Activated CD4-positive, alpha-beta T cell treated with anti-CD3 and anti-CD28 coated beads, Interleukin-2, Interleukin-6, amounts not matched to agents 100 ng/mL and 50 ng/mL, durations not matched to agents 16 hours and 8 hours (primary cell): ENCODE measurements at regions not wholly inside any gene's neighbourhood (a gene's known extent, or its start where the extent isn't known, plus 50 kb on each side); places are given as distances from the start of the nearest gene placed in this dataset.
"Not testable (repeated sequence)": the region's sequence is repeated elsewhere in the genome, so short reads cannot be mapped to it uniquely, and the experiment has no call there.

Source experiments
- DNase-seq: peaks from one replicate; pipeline ENCODE4 v3.0.0-alpha.2; 2020

DNA sequence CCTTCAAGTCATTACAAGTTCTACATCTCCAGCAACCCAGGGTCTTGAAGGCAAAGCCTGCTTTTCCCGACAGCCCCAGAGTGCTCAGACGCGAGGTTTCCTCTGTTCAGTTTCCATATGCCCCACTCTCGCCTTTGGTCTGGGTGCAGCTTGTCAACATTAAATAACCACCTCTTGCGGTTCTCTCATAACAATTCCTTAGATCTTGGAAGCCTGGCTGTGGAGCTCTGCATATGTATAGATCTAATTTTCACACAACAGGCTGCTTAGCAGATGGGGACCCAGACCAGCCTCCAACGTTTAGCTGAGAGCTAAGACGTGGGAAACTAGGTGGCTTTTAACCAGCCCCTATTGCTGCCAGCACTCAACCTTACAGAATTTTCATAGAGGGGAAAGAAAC is 295.5 kb downstream of the RPLP1 start:
- no peak for DNase-seq

DNA sequence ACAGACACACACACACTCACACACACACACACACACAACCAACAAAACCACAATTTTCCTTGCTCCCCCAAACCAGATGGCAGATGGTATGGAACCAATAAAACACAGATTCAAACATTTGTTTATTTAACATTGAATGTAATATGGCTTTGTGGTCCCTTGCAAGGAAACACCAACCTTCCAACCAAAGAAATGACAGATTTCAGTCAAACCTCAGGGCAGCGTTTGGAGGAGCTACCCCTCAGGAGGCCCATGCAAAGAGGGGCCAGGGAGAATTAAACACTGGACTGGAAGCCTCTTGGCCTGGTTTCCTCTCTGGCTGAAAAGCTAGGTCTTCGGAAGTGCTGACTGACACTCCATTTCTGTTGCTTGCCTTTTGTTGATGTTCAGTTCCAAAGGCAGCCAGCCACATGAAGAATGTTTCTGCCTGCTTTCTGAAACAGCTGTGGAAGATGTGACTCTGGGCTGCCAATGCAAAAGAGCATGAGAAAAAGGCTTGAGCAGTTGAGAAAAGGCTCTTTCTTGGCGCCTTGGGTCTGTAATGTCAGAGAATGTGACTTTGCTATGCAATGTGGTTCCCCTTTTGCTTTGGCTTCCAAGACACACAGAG is 296.1 kb downstream of the RPLP1 start:
- no peak for DNase-seq

DNA sequence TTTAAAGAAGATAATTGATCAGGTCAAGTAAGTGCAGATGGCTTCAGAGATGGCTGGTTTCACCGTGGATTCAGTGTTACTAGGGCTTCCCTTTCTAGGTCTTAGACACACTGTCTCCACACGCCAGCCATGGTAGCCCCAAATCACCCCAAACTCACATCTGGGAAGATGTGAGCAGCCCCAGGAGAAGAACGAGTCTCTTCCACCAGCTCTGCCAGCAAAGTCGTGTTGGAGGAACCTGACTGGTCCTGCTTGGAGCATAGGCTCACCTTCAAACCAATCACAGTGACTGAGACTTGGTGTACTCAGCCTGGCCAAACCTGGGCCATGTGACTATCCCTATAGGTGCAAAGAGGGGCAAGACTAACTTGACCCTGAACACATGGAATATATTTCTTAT is 296.7 kb downstream of the RPLP1 start:
- no peak for DNase-seq

DNA sequence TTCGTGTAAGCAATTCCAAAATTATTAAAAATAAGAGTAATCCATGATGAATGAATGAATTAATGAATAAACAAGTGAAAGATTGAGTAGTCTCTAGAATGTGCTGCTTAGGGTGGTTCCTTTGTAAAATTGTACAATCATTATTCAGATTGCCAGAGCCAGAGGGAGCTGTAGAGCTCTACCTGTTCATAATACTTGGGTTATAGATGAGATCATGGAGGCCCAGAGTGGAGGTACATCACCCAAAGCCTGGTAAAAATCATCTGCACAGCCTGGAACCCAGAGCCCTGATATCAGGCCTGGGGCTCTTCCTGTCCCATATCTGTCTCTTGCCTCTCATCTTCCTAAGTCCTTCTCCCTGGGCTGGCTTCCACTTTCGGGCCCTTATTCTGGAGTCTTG is 297.2 kb downstream of the RPLP1 start:
- DNase-seq = no peak

DNA sequence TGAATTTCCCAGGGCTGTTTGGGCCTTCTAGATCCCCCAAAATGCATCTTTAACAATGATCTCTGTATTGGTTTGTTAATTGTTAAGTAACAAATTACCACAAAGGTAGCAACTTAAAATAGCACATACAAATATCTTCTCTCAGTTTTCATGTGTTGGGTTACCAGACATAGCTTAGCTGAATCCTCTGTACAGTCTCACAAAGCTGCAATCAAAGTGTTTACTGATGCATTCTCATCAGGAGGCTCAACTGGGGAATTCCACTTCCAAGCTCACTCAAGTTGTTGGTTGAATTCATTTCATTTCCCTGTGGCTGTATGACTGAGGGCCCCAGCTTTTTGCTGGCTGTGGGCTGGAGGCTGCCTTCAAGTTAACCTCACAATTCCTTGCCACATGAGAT is 297.6 kb downstream of the RPLP1 start:
- no peak for DNase-seq

DNA sequence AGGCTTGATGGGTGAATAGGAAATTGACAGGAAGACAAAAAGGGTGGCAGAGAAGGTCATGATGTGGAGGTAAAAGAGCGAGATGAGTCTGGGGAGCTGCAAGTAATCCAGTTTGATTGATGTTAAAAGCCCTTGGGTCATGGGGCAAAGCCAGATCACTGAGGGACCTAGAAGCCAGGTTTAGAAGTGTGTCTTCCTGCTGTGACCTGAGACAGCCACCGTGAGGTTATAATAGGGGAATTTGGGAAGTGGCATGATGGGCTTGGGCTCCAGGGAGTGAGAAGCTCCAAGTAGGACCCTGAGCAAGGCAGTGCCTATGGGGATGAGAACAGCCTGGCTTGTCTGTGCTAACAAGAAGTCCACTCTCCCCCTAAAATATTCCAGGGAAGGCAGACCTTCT is 298.5 kb downstream of the RPLP1 start:
- no peak for DNase-seq

DNA sequence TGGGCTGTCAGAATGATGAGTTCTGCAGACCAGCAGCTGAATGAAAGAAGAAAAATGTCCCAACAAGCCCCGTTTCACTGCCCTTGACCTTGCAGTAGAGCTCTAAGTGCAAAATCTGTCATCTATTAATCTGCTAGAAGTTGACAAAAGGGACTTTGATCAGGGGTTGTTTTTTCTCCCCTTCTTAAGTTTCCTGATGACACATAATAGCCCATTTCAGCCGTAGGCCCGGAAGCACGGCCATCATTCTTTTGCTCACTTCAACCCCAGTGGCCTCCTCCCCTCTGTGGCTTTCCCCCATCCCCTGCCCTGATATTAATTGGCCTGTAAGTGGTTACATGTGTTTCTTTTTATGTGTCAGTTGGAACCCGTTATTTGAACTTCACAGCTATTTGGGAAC is 298.9 kb downstream of the RPLP1 start:
- DNase-seq = no peak

DNA sequence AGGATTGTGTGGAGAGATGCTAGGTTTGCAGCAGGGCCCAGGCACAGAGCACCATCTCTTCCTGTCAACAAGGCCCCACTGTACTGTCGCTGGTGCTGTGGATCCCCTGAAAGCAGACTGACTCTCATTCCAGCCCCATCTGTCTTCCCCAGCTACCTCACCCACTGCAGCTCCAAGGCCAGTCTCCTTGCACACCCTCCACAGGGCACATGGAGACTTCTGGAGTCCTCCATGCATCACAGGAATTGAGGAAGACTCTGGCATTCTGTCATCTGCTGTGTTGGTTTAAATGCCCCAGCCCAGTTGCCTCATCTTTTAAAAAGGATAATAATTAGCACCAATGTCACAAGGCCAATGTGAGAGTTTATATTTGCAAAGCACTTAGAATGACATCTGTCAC is 301.2 kb downstream of the RPLP1 start:
- no peak for DNase-seq

DNA sequence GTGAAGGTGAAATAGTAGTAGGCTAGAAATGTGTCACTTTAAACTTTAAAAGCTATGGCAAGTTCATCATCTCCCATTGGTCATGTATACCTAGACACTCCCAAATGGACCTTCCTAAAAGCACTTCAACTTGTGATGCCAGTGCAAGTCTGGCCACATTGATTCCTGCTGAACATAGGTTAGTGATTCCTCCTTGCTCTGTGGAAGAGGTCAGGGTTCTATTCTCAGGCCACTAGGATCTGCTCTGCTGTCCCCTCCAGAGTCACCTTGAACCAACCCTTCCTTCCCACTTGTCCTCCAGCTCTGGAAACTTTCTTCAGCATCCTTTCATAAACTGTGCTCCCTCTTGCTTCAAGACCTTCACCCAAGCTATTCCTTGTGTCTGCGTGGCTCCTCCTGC is 301.7 kb downstream of the RPLP1 start:
- no peak for DNase-seq

DNA sequence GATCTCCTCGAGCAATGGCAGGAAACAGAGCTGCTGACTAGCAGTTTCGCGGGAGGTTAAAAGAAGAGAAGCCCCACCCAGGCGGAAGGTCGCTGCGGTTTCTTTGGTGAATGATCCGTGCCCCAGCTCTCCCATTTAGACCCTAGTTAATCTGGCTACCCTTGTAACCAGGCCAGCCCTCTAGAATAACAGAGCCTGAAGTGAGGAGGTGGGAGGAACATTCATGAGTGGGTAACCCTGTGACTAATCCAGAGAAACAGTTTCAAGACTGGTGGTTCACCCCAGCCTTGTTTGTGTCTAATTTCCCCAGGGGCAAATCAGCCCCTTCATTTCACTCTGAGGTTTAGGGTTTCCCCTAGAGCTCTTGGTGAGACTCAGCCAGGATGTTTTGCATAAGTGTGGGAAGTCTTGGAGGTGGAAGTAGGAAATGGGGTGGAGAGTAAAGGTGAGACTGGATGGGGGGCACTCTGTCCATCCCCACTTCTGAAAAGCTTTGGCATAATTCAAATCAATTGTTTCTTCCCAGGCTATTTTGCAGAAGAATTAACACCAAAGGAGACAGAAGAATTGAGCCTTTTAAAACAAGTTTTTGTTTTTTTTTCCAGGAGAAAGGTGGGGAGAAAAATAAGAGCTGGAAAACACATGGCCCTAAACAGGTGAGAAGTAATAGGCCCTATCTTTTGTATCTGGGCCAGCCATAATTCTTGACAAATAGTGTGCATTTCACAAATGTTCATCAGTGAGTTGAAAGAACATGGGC is 303.1 kb downstream of the RPLP1 start:
- DNase-seq = peak; percentile 96

DNA sequence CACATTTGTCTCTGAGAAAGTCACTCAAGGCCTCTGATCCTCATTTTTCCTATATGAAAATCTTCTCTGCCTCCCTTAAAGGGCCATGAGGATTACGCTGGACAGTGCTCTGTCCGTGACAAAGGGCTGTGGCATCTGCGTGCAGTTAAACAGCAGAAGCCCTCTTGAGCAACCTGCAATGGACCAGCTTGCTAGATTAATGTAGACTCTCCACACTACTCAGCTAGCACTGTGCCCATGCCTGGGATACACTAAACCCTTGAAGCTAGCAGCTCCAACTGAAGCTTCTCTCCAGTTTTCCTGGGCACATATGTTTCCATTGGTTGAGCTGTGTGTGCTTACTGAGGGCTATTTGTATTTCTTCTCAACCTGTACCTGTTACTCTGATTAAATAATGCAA is 303.8 kb downstream of the RPLP1 start:
- DNase-seq = no peak

DNA sequence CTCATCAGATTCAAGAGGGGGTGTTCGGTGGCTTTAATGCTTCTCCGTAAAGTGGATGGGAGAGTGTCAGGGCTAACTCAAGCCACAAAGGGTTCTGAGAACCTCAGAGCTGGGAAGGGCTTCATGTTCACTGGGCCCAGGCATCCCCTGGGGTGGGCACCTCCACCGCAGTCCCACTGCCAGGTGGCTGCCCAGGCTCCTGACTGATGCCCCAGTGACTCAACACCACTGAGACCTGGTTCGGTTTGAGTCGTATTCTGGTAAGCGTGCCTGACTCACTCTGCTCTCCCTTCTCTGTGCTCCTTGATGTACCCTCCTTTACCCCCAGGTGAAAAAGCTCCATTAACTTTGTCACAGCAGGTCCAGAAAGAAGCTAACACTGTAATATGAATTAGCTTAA is 304.6 kb downstream of the RPLP1 start:
- DNase-seq = peak; percentile 87

DNA sequence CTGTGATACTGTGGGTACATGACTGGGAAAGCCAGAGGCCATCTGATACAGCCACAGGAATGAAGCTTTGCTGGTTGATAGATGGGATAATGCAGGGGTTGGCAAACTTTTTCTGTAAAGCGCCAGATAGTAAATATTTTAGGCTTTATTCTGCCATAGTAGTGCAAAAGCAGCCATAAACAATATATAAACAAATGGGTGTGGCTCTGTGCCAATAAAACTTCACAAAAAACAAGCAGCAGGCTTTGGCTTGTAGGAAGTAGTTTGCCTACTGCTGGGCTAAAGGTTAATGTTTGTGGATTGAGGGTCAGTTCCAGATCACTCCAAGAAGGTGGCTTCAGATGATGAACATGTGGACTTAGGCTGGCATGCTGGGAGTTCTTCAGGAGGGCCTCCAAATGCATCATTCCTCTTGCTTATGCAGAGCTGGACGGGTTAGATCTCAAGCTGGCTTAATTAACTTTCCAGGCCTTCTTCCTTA is 305.7 kb downstream of the RPLP1 start:
- DNase-seq = no peak

DNA sequence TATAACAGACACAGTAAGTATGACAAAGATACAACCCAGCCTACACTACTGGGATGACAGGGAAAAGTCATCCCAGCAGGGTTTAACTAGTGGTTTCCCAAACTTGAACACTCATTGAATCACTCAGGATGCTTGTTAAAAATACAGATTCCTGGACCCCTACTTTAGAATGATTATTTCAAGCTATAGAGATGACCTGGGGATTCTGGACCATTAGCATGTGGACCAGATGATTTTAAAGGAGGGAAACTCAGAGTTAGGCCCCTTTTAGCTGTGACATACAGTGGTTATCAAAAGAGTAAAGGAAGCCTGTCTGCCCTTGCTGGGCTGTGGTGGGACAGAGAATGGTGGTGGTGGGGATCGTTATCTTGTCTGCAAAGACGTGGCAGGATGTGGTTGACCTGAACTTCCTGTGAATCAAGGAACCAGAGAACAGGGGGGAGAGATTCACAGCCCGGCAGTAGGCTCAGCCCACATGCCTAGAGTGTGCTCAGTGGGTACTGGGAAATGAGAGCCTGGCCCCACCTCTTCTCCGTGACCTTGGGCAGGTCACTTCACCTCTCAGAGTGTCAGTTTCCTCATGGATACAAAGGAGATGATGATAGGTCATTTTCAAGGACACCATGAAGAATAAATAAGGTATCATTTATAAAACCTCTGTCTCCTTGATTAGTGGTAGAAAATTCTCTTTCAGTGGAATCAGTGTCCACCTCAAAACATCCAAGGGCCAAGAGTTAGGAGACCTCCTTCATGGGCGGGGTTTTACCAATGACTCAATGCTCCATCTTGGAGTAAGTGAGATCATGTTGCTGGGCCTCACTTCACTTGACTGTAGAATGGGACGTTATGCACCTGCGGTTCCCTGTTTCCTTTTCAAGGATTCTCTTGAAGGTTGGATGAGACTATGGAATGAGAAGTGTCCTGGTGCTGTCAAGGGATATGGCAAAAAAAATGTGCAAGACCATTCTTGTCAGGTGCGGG is 306.5 kb downstream of the RPLP1 start:
- DNase-seq = peak; percentile 94

DNA sequence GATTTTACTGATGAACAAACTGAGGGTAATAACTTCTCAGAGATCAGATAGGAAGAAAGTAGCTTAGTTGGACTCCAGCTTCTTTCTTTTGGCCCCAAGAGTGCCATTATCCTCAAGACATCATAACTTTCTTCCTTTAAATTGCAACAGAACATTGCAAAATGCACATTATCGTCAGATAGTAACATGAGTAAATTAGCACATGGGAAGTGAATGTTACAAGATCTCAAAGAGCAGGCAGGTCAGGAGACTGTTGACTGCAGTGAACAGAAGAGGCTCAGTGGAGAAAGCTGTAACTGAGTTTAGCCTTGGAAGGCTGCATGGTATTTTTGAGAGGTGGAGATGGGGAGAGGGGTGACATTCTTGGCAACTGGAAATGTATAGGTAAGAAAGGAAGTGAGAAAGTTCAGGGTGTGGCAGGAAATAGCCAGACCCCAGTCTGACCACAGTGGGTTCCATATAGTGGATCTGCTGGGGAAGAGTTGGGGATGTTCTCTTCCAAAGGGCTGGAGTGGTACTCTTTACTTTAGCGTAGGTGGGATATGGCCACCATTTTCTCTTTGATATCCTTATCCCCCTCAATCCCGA is 307.7 kb downstream of the RPLP1 start:
- peak; percentile 57 for DNase-seq

DNA sequence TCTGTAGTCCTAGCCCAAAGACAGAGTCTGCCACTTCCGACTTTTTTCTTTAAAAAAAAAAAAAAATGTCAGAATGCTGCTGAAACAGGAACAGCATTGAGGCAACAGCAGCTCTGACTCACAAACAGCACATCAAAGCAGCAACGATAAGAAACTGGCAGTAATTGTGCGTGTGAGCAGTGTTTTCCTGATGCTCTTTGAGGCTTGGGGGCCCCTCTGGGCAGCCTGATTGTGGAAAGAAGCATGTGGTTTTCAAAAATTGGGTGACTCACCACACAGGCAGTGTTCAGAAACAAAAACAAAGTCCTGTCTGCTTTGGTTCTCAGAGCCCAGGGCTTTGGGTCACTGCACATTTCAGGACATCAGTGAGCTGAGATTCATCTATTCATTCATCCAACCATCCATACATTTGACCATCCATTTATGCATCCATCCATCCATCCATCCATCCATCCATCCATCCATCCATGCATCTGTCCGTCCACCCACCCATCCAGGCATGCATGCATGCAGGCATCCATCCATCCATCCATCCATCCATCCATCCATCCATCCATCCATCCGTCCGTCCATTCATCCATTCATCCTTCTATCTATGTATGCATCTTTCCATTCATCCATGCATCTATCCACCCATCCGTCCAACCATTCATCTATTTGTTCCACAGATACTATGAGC is 308.4 kb downstream of the RPLP1 start:
- peak; percentile 95 for DNase-seq

DNA sequence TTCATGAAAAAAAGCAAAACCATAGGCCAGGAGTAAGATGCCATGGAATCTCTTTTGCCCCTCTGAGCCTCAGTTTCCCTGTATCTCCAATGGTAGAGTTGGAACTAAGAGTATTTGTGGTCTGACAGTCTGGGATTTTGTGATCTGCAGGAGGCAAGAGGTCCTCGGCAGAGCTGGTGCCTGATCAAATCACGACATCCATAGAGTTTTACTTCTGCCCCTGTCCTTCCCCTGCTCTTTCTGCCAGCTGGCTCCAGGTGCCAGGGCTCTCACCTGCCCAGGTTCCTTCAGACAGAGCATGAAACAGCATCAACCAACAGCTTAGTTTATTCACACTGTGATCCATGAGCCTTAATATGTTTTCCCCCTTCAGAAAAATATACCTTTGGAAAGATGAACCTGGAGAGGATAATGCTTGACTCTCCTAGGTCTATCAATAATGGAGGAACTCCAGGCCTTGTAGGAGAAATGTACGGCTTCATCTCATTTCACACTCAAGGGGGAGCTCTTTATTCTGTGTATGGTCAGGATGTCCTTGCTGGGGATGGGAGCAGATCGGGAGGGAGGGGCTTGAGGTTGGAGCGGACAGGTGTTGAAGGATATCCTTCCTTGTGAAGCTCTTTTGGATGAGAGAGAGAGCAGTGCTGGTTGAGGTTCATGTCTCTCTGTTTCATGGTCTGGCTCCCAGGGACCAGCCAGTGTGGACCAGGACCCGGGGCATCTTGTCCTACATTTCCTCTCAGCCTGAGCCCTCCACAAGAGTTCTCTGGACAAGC is 309.9 kb downstream of the RPLP1 start:
- DNase-seq = no peak

DNA sequence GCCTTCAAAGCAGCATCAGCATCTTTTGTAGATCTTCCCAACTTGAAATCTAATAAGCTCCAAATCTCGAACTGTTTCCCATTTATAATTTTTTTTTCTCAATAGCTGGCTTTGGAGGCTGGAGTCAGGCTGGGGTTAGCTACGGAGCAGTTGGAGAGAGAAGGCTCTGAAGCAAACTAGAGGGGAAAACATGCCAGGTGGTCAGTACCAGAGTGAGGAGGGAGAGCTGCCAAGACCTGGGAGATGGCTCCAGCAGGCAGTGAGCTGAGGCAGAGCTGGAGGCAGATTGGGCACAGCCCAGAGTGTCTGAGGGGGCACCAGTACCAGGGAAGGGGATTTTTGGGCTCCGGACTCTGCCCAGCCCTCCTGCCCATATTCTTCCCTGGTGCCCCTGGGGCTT is 311.2 kb downstream of the RPLP1 start:
- DNase-seq = no peak

DNA sequence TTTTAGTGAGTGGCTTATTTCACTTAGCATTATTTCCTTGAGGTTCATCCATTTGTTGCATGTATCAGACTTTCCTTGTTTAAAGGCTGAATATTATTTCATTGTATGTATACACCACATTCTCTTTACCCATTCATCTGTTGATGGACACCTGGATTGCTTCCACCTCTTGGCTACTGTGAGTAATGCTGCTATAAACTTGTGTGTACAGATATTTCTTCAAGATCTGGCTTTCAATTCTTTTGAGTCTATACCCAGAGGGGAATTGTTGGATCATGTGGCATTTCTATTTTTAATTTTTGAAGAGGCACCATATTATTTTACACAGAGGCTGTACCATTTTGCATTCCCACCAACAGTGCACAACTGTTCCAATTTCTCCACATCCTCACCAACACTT is 313.5 kb downstream of the RPLP1 start:
- DNase-seq = no peak

DNA sequence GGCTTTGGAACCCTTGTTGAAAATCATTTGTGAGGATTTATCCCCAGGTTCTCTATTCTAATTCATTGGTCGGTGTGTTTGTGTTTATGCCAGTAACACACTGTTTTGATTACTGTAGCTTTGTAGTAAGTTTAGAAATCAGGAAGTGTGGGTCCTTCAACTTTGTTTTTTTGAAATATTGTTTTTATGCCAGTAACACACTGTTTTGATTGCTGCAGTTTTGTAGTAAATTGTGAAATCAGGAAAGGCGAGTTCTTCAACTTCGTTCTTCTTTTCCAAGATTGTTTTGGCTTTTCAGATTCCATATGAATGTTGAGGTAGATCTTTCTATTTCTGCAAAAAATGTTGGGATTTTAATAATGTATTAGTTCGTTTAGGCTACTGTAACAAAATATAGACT is 314.6 kb downstream of the RPLP1 start:
- DNase-seq = no peak

DNA sequence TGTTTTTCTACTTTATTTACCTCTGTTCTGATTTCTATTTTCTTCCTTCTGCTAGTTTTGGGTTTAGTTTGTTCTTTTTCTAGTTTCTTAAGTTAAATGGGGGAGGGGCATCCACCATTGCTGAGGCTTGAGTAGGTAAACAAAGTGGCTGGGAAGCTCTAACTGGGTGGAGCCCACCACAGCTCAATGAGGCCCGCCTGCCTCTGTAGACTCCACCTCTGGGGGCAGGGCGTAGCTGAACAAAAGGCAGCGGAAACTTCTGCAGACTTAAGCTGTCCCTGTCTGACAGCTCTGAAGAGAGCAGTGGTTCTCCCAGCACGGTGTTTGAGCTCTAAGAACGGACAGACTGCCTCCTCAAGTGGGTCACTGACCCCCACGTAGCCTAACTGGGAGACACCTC is 316.7 kb downstream of the RPLP1 start:
- DNase-seq = not testable (repeated sequence)

DNA sequence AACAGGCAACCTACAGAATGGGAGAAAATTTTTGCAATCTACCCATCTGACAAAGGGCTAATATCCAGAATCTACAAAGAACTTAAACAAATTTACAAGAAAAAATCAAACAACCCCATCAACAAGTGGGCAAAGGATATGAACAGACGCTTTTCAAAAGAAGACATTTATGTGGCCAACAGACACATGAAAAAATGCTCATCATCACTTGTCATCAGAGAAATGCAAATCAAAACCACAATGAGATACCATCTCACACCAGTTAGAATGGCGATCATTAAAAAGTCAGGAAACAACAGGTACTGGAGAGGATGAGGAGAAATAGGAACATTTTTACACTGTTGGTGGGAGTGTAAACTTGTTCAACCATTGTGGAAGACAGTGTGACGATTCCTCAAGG is 321.6 kb downstream of the RPLP1 start:
- not testable (repeated sequence) for DNase-seq
